GM19452 (cell line): ENCODE measurements at regions not wholly inside any gene's neighbourhood (a gene's known extent, or its start where the extent isn't known, plus 50 kb on each side); places are given as distances from the start of the nearest gene placed in this dataset.

Experiments used
- ATAC-seq: cut with Tn5 transposase; IDR thresholded peaks from one replicate; pipeline ENCODE4 v1.9.1; 2021; ENCODE audit not compliant: unreplicated experiment

DNA sequence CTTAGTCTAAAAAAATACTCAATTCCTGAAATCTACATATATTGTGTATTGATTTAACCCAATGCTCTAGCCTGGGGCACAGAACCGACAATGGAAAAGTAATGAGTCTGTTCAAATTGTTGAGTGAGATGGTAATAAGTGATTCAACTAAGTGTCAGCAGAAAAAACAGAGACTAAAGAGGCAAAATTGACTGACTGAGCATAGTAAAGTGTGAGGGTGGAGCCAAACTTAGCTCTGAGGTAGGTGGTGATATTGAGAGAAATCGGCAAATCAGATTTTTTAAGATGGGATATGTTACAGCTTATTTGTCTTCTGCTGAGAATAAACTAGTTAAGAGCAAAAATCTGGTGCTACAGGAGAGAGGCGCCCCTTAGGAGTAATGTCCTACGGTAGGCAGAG is 764.0 kb upstream of the LRRN3 start:
- no peak for ATAC-seq

DNA sequence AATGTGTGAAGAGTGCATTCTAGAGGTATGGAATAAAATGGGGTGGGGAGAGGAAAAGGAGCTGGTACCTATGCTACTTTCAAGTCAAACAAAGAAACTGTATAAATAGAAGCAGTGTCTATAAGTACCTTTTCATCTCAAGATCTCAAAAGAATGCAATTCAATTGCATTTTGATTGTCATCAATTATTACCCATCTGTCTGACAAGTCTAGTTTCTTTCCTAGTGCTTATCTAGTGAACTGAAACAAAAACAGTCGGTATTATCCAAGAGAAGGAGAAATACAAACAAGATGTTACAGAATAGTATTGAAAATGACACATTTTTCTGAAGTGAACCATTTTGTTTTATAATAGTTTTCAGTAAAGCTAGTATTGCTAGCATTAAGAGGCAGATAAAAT is 754.5 kb upstream of the LRRN3 start:
- ATAC-seq: no peak

- no peak for ATAC-seq
These were observed 753.3 kb upstream of the LRRN3 start for GRCh38 chr7:110337646-110338045.

- no peak for ATAC-seq
These were observed 743.8 kb upstream of the LRRN3 start for GRCh38 chr7:110347081-110347480.

DNA sequence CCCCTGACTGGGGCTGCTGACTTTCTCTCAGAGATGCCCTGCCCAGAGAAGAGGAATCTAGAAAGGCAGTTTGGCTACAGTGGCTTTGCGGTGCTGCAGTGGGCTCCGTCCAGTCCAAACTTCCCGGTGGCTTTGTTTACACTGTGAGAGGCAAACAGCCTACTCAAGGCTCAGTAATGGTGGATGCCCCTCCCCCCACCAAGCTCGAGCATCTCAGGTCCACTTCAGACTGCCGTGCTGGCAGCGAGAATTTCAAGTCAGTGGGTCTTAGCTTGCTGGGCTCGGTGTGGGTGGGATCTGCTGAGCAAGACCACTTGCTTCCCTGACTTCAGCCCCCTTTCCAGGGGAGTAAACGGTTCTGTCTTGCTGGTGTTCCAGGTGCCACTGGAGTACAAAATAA is 734.5 kb upstream of the LRRN3 start:
- ATAC-seq: no peak

- ATAC-seq: no peak
These were observed 732.9 kb upstream of the LRRN3 start for GRCh38 chr7:110358028-110358427.

DNA sequence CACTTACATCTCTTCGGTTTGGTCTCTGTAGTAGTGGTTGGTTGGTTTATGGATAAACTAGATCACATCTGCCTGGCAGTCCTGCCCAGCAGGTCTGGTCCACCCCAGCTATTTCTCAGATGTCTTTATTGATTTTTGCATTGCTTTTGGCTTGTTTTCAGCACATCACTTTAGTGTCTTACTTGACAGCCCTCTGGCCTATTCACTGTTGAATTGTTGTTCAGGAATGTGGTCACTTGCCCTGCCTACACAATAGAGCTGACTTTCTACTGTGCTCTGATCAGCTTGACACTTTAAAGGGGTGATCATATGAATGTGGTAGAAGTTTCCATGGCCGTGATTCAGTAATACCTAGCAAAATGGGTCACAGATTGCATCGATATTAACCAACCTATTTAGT is 719.2 kb upstream of the LRRN3 start:
- ATAC-seq: no peak

DNA sequence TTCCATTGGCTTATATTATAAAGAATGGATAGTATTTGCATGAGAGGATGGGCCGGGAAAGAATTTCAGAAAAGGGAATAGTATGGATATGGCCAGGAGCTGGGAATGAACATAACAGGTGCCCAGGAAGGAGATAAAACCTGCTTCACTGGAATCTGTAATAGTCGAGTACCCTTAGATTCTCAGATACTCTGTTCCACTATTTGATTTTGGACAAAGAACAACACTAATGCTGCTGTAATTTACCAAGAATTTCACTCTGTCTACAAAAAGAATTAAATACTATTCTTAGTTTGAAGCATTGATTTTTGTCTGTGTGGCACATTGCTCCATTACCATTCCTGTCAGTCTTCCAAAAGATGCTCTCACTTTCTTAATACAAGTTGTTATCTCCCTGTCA is 718.2 kb upstream of the LRRN3 start:
- ATAC-seq: no peak

- no peak for ATAC-seq
These were observed 717.5 kb upstream of the LRRN3 start for GRCh38 chr7:110373416-110373815.

- no peak for ATAC-seq
These were observed 717.1 kb upstream of the LRRN3 start for GRCh38 chr7:110373859-110374258.

- ATAC-seq: no peak
These were observed 715.9 kb upstream of the LRRN3 start for GRCh38 chr7:110375068-110375467.

GRCh38 chr7:110382736-110383135 is 708.2 kb upstream of the LRRN3 start:
- ATAC-seq: no peak

- ATAC-seq: no peak
These were observed 704.9 kb upstream of the LRRN3 start for GRCh38 chr7:110386006-110386405.

DNA sequence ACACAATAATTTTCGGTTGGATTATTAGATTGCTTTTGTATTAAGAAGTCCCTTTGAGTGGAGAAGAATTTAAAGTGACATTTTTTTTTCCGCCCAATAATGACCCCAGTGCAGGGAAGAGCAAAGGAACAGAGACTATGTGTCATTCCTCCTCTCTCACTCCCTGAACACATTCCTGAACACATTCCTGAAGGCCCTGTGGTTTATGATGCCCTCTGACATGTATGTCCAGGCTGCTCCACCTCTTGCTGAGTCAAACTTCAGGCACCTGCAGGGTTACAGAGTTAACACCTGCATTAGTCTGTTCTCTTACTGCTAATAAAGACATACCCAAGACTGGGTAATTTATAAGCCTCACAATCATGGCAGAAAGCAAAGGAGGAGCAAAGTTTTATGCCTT is 704.0 kb upstream of the LRRN3 start:
- no peak for ATAC-seq

DNA sequence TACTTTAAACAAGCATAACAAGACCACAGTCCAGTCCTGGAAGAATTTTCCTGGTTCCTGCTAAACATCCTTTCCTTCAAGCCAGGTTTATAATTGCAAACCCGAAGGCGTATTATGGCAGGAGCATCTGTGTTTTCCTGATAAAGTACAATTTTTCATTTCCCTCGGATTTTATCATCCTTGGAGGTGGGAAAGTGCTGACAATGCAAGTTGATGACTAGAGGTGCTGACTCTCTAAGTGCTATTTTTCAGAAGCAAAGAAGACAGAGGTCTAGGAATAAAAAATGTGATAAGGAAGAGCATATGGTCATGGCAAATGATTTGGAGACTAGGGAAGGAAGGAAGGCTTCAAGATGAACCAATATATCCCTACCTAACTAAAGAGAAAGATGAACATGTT is 703.2 kb upstream of the LRRN3 start:
- ATAC-seq: no peak

- ATAC-seq: no peak
These were observed 702.5 kb upstream of the LRRN3 start for GRCh38 chr7:110388457-110388856.

- no peak for ATAC-seq
These were observed 694.9 kb upstream of the LRRN3 start for GRCh38 chr7:110396021-110396420.

DNA sequence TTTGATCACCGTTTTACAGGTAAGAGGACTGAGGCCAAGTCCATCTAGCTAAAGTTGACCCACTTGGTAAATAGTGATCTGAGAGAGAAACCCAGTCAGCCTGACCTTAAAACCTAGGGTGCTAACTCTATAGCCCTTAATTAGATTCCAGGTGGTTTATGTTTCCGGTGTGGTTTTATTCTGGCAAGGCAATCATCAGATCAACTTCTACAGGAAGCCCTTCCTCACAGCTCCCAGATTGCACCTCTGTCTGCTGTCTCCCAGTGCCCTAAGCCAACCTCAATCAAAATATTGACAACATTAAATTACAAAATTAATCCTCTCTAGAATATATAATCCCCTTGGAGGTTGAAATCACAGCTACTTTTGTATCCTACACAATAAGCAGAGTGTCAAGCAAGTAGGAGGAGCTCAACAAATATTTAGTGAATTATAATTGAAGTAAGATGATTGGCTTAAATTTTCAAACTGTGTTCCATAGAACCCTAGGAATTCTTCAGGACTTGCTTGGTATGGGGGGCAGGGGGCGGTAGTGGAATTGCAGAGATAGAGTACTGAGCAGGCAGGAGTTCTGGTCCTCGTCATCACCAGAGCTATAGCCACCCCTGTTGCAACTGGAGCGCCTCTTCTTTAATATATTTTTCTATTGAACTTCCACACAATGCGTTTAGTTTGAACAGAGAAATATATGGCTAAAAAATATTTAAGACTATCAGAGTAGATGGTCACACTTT is 692.8 kb upstream of the LRRN3 start:
- no peak for ATAC-seq

DNA sequence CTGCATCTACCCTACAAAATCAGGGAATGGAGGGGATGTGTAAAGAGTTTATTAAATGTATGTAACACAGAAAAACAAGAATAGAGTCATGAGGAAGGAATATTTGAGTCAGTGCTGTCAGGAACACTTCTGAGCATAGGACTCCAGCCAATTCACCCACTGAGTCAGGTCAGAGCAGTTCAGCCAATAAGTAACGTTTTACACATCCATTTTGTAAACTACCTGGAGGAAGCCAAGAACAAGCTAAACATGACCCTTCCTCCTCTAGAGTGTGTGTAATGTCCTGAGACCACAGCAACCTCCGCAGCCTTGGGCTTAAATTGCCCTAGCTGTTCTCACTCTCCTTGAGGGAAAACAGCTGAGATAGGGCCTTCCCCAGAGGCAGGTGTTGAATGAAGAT is 691.5 kb upstream of the LRRN3 start:
- no peak for ATAC-seq

- ATAC-seq: no peak
These were observed 690.5 kb upstream of the LRRN3 start for GRCh38 chr7:110400411-110400810.

- no peak for ATAC-seq
These were observed 683.7 kb upstream of the LRRN3 start for GRCh38 chr7:110407242-110407641.

DNA sequence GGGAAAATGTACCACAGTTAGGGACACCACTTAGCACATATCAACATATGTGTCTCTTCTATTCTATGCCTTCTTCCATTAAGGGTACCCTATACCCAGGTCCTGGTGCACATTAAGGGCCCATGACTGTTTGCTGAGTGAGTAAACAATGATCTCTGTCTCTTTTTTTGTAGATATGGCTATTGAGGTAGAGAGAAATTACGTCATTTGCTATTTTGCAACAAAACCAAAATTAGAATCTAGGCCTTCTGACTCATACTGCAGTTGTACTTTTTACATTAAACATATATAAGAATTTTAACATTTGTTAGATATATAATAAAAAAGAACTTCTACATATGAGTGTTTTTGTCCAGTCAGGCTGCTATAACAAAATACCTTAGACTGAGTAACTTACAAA is 683.2 kb upstream of the LRRN3 start:
- ATAC-seq: no peak

DNA sequence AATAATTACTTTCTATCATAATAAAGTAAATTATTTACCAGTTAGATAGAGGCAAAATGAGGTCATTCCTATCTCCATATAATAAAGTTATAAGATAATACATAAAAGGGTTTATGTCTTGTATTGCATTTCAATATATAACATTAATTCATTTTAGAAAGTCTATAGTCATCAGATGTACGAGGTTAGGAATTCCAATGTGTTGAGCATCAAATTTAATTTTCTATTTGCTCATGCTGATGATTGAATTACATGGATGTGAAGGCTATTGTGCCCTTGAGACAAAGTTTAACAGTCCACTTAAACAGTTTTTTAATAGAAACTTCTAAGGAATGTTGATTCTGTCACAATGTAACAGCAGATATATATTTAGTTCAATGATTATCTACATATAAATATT is 678.3 kb upstream of the LRRN3 start:
- no peak for ATAC-seq
